Iris pigment epithelial cell (primary cell): ENCODE measurements at regions not wholly inside any gene's neighbourhood (a gene's known extent, or its start where the extent isn't known, plus 50 kb on each side); places are given as distances from the start of the nearest gene placed in this dataset.
"Not testable (repeated sequence)": the region's sequence is repeated elsewhere in the genome, so short reads cannot be mapped to it uniquely, and the experiment has no call there.

ENCODE experiments used
- DNase-seq: peaks from one replicate; pipeline ENCODE4 v3.0.0-alpha.2; 2011; ENCODE audit warnings: low read depth

- DNase-seq, result no peak
Measured at GRCh38 chr9:16276866-16277265, 593.6 kb downstream of the BNC2 start.

- no peak for DNase-seq
Measured at GRCh38 chr9:16277471-16277960, 593.0 kb downstream of the BNC2 start.

GRCh38 chr9:16278326-16278999 is 592.0 kb downstream of the BNC2 start:
- no peak for DNase-seq

- DNase-seq, result no peak
Measured at GRCh38 chr9:16281707-16282106, 588.8 kb downstream of the BNC2 start.

- peak; percentile 58 for DNase-seq
Measured at GRCh38 chr9:16282216-16282615, 588.3 kb downstream of the BNC2 start.

- no peak for DNase-seq
Measured at GRCh38 chr9:16282718-16283117, 587.8 kb downstream of the BNC2 start.

GRCh38 chr9:16286160-16286559 is 584.3 kb downstream of the BNC2 start:
- no peak for DNase-seq

- no peak for DNase-seq
Measured at GRCh38 chr9:16289639-16290038, 580.8 kb downstream of the BNC2 start.

GRCh38 chr9:16290169-16290568 is 580.3 kb downstream of the BNC2 start:
- DNase-seq, result no peak

GRCh38 chr9:16291921-16292320 is 578.5 kb downstream of the BNC2 start:
- DNase-seq, result no peak

GRCh38 chr9:16293610-16294009 is 576.9 kb downstream of the BNC2 start:
- DNase-seq, result no peak

GRCh38 chr9:16294133-16294770 is 576.2 kb downstream of the BNC2 start:
- no peak for DNase-seq

GRCh38 chr9:16294940-16295339 is 575.5 kb downstream of the BNC2 start:
- DNase-seq, result not testable (repeated sequence)

GRCh38 chr9:16299368-16299767 is 571.1 kb downstream of the BNC2 start:
- not testable (repeated sequence) for DNase-seq

GRCh38 chr9:16303506-16303905 is 567.0 kb downstream of the BNC2 start:
- no peak for DNase-seq

GRCh38 chr9:16304301-16304700 is 566.2 kb downstream of the BNC2 start:
- DNase-seq, result no peak

GRCh38 chr9:16306586-16306985 is 563.9 kb downstream of the BNC2 start:
- DNase-seq, result no peak

GRCh38 chr9:16307626-16308195 is 562.8 kb downstream of the BNC2 start:
- DNase-seq, result no peak

- DNase-seq, result no peak
Measured at GRCh38 chr9:16308645-16309044, 561.8 kb downstream of the BNC2 start.

GRCh38 chr9:16309082-16309468 is 561.4 kb downstream of the BNC2 start:
- DNase-seq, result no peak

- peak; percentile 67 for DNase-seq
Measured at GRCh38 chr9:16309469-16310271, 560.8 kb downstream of the BNC2 start.

- DNase-seq, result no peak
Measured at GRCh38 chr9:16310278-16311110, 560.0 kb downstream of the BNC2 start.
